Tibial artery (tissue), 4 donors: ENCODE measurements at regions not wholly inside any gene's neighbourhood (a gene's known extent, or its start where the extent isn't known, plus 50 kb on each side); places are given as distances from the start of the nearest gene placed in this dataset.

Experiments used
- DNase-seq, 2 donors: peaks; one replicate each; pipeline ENCODE4 v3.0.0-alpha.2; 2019
- H3K27ac ChIP-seq, 2 donors: fragments of 200-600 bp; sonication (generic) in 1 of 2; 1 replicate in 1 of 2; 2 replicates in 1 of 2; pipeline ENCODE4 v1.5.1; 2018 to 2019; ENCODE audit warnings: mild to moderate bottlenecking in 1 of 2
- H3K27me3 ChIP-seq, 2 donors: fragments of 200-600 bp; sonication (generic) in 1 of 2; one replicate each; pipeline versions ENCODE4 v1.5.1 to v1.6.0; 2016 to 2019
- H3K36me3 ChIP-seq, 3 donors: fragments of 200-600 bp; sonication (generic) in 2 of 3; one replicate each; pipeline ENCODE4 v1.5.1; 2016 to 2019; ENCODE audit warnings: mild to moderate bottlenecking in 2 of 3
- H3K4me1 ChIP-seq, 4 donors: fragments of 200-600 bp; sonication (generic) in 2 of 4; 1 replicate in 3 of 4; 2 replicates in 1 of 4; pipeline ENCODE4 v1.5.1; 2016 to 2019
- H3K4me3 ChIP-seq, 2 donors: fragments of 200-600 bp; sonication (generic) in 1 of 2; 1 replicate in 1 of 2; 2 replicates in 1 of 2; pipeline ENCODE4 v1.5.1; 2018 to 2019; ENCODE audit warnings: mild to moderate bottlenecking in 2 of 2
- H3K9me3 ChIP-seq, 3 donors: fragments of 200-600 bp; sonication (generic) in 1 of 3; one replicate each; pipeline ENCODE4 v1.5.1; 2016 to 2019
- CTCF ChIP-seq, 2 experiments: fragments of 200-600 bp in 1 of 2; fragments of 450-650 bp in 1 of 2; IDR thresholded peaks; one replicate each; pipeline ENCODE4 v1.5.1; 2017 to 2019; ENCODE audit warnings: antibody characterized with exemption in 2 of 2, mild to moderate bottlenecking in 1 of 2, moderate library complexity in 1 of 2
- intact Hi-C: fragments of 100-400 bp; cut with DNase I; formaldehyde crosslinking; loops from one replicate; pipeline ENCODE4 v1.15.0; 2023; ENCODE audit warnings: low total_unique reads

GRCh38 chr14:84442521-84442920 lies 1087.4 kb upstream of the FLRT2 start:
- Histone ChIP-seq H3K4me3 (no peak overlapping the region), H3K4me1 (no peaks in the 10 kb centered on the region), H3K36me3 (no peaks in the 10 kb centered on the region), H3K9me3 (no peaks in the 10 kb centered on the region), H3K27ac (no peak overlapping the region), H3K27me3 (no peaks in the 10 kb centered on the region)
- no peak for DNase-seq
- no peak for TF ChIP-seq CTCF (IDR thresholded peaks at IDR 0.05)
- intact Hi-C loops, result no loop called here

GRCh38 chr14:84445486-84445885 lies 1084.5 kb upstream of the FLRT2 start:
- Histone ChIP-seq H3K4me3 (no peak overlapping the region), H3K27ac (no peak overlapping the region), H3K4me1 (no peaks in the 10 kb centered on the region), H3K27me3 (no peaks in the 10 kb centered on the region), H3K36me3 (no peaks in the 10 kb centered on the region), H3K9me3 (no peaks in the 10 kb centered on the region)
- no peak for DNase-seq
- intact Hi-C loops, result no loop called here
- TF ChIP-seq CTCF (IDR thresholded peaks at IDR 0.05), result no peak

GRCh38 chr14:84446250-84446649 lies 1083.7 kb upstream of the FLRT2 start:
- intact Hi-C loops, result no loop called here

GRCh38 chr14:84453307-84453950 lies 1076.5 kb upstream of the FLRT2 start:
- intact Hi-C loops, result no loop called here
- Histone ChIP-seq H3K9me3 (no peaks in the 10 kb centered on the region), H3K27me3 (no peaks in the 10 kb centered on the region), H3K27ac (no peak overlapping the region), H3K4me1 (no peaks in the 10 kb centered on the region), H3K36me3 (no peaks in the 10 kb centered on the region), H3K4me3 (no peak overlapping the region)
- no peak for TF ChIP-seq CTCF (IDR thresholded peaks at IDR 0.05)
- no peak for DNase-seq

More at GRCh38 chr14:84446250-84446649, 1083.7 kb upstream of the FLRT2 start:
- Histone ChIP-seq H3K36me3 (no peaks in the 10 kb centered on the region), H3K9me3 (no peaks in the 10 kb centered on the region), H3K4me1 (no peaks in the 10 kb centered on the region), H3K27ac (no peak overlapping the region), H3K27me3 (no peaks in the 10 kb centered on the region), H3K4me3 (no peak overlapping the region)
- DNase-seq, result no peak
- TF ChIP-seq CTCF (IDR thresholded peaks at IDR 0.05), result no peak

GRCh38 chr14:84454114-84454513 lies 1075.8 kb upstream of the FLRT2 start:
- DNase-seq, result no peak
- intact Hi-C loops, result no loop called here
- no peaks in the 10 kb centered on the region for H3K27me3 ChIP-seq
- H3K27ac ChIP-seq, result no peak overlapping the region
- TF ChIP-seq CTCF (IDR thresholded peaks at IDR 0.05), result no peak
- H3K4me3 ChIP-seq, result no peak overlapping the region
- H3K9me3 ChIP-seq, result no peaks in the 10 kb centered on the region
- H3K36me3 ChIP-seq, result no peaks in the 10 kb centered on the region
- no peaks in the 10 kb centered on the region for H3K4me1 ChIP-seq

- Histone ChIP-seq H3K4me3 (no peak overlapping the region), H3K27me3 (no peaks in the 10 kb centered on the region), H3K4me1 (no peaks in the 10 kb centered on the region), H3K9me3 (no peaks in the 10 kb centered on the region), H3K36me3 (no peaks in the 10 kb centered on the region), H3K27ac (no peak overlapping the region)
- no peak for DNase-seq
- intact Hi-C loops, result no loop called here
- TF ChIP-seq CTCF (IDR thresholded peaks at IDR 0.05), result no peak
Observed at GRCh38 chr14:84456946-84457345, 1073.0 kb upstream of the FLRT2 start.
